ENCODE measurements at regions not wholly inside any gene's neighbourhood (a gene's known extent, or its start where the extent isn't known, plus 50 kb on each side); places are given as distances from the start of the nearest gene placed in this dataset.

- ATAC-seq (ENCODE audit: low read depth): no peak
- no peak for DNase-seq
- no peak overlapping the region for H3K4me3 Mint-ChIP-seq
- H3K27me3 Mint-ChIP-seq: no peaks in the 10 kb centered on the region
- no peaks in the 10 kb centered on the region for H3K36me3 Mint-ChIP-seq (ENCODE audit: low read depth)
- H3K27ac Mint-ChIP-seq: no peak overlapping the region
- ChIA-PET POLR2A (no interaction called here), CTCF (no interaction called here)
- TF ChIP-seq CTCF (IDR thresholded peaks at IDR 0.05): no peak
- H3K4me1 Mint-ChIP-seq: no peaks in the 10 kb centered on the region
- intact Hi-C loops (cut with micrococcal nuclease): no loop called here
- H3K9me3 Mint-ChIP-seq: peaks cover 8% of the 10 kb centered on the region
These were observed 861.2 kb upstream of the EYS start for GRCh38 chr6:66568271-66568670.

GRCh38 chr6:66561479-66561878 lies 854.5 kb upstream of the EYS start:
- ChIA-PET CTCF (no interaction called here), POLR2A (no interaction called here)
- Mint-ChIP-seq H3K4me1 (no peaks in the 10 kb centered on the region), H3K36me3 (ENCODE audit: low read depth) (no peaks in the 10 kb centered on the region), H3K27me3 (no peaks in the 10 kb centered on the region), H3K4me3 (no peak overlapping the region), H3K9me3 (no peaks in the 10 kb centered on the region), H3K27ac (no peak overlapping the region)
- DNase-seq (no peak), ATAC-seq (ENCODE audit: low read depth) (no peak)
- intact Hi-C loops (cut with micrococcal nuclease): no loop called here
- no peak for TF ChIP-seq CTCF (IDR thresholded peaks at IDR 0.05)

- ChIA-PET CTCF (no interaction called here), POLR2A (no interaction called here)
- H3K27me3 Mint-ChIP-seq: no peaks in the 10 kb centered on the region
- TF ChIP-seq CTCF (IDR thresholded peaks at IDR 0.05): no peak
- H3K4me3 Mint-ChIP-seq: no peak overlapping the region
- no peak overlapping the region for H3K27ac Mint-ChIP-seq
- intact Hi-C loops (cut with micrococcal nuclease): no loop called here
- no peaks in the 10 kb centered on the region for H3K4me1 Mint-ChIP-seq
- ATAC-seq (ENCODE audit: low read depth) (no peak), DNase-seq (no peak)
- H3K9me3 Mint-ChIP-seq: peaks cover 16% of the 10 kb centered on the region
- no peaks in the 10 kb centered on the region for H3K36me3 Mint-ChIP-seq (ENCODE audit: low read depth)
These were observed 851.2 kb upstream of the EYS start for GRCh38 chr6:66558189-66558588.

DNA sequence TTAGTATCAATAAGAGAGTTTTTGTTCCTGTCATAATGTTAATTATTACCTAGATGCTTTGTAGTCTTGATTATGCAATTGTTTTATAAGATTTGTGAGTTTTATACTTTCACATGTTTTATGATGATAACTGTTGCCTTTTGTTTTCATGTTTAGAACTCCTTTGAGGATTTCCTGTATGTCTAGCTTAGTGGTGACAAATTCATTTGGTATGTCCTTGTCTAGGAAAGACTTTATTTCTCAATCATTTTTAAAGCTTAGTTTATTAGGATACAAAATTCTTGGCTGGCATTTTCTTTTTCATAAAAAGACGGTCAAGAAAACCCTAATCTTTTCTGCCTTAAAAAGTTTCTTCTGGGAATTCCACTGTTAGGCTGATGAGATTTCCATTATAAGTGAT lies 849.9 kb upstream of the EYS start:
- TF ChIP-seq CTCF (IDR thresholded peaks at IDR 0.05): no peak
- ChIA-PET POLR2A (no interaction called here), CTCF (no interaction called here)
- no peak overlapping the region for H3K27ac Mint-ChIP-seq
- H3K9me3 Mint-ChIP-seq: peaks cover 16% of the 10 kb centered on the region
- ATAC-seq (ENCODE audit: low read depth) (no peak), DNase-seq (no peak)
- H3K36me3 Mint-ChIP-seq (ENCODE audit: low read depth): no peaks in the 10 kb centered on the region
- intact Hi-C loops (cut with micrococcal nuclease): no loop called here
- H3K27me3 Mint-ChIP-seq: no peaks in the 10 kb centered on the region
- H3K4me3 Mint-ChIP-seq: no peak overlapping the region
- no peaks in the 10 kb centered on the region for H3K4me1 Mint-ChIP-seq

DNA sequence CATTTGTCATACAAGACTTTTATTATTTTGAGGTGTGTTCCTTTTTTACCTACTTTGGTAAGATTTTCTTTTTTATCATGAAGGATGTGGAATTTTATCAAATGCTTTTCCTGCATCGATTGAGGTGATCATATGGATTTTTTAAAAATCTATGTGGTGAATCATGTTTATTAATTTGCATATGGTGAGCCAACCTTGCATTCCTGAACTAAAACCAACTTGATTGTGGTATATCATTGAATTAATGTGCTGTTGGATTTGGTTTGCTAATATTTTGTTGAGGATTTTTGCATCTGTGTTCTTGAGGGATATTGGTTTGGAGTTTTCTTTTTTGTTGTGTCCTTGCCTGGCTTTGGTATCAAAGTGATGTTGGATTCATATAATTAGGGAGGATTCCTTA lies 848.1 kb upstream of the EYS start:
- no peaks in the 10 kb centered on the region for H3K27me3 Mint-ChIP-seq
- H3K4me3 Mint-ChIP-seq: no peak overlapping the region
- intact Hi-C loops (cut with micrococcal nuclease): no loop called here
- ChIA-PET POLR2A (no interaction called here), CTCF (no interaction called here)
- H3K4me1 Mint-ChIP-seq: no peaks in the 10 kb centered on the region
- no peak for DNase-seq
- no peaks in the 10 kb centered on the region for H3K36me3 Mint-ChIP-seq (ENCODE audit: low read depth)
- TF ChIP-seq CTCF (IDR thresholded peaks at IDR 0.05): no peak
- no peak for ATAC-seq (ENCODE audit: low read depth)
- H3K9me3 Mint-ChIP-seq: peaks cover 19% of the 10 kb centered on the region
- no peak overlapping the region for H3K27ac Mint-ChIP-seq

Measured in activated B cell treated with CpG ODN at 0.5 μM for 24 hours (primary cell).